ENCODE measurements at regions not wholly inside any gene's neighbourhood (a gene's known extent, or its start where the extent isn't known, plus 50 kb on each side); places are given as distances from the start of the nearest gene placed in this dataset.
"Not testable (repeated sequence)": the region's sequence is repeated elsewhere in the genome, so short reads cannot be mapped to it uniquely, and the experiment has no call there.

- no peak for DNase-seq (ENCODE audit: low read depth)
These were observed 213.6 kb downstream of the FBXO8 start for GRCh38 chr4:174069848-174070330.

GRCh38 chr4:174066611-174067205 lies 216.8 kb downstream of the FBXO8 start:
- no peak for DNase-seq (ENCODE audit: low read depth)

GRCh38 chr4:174062831-174063230 lies 220.6 kb downstream of the FBXO8 start:
- DNase-seq (ENCODE audit: low read depth): no peak

DNA sequence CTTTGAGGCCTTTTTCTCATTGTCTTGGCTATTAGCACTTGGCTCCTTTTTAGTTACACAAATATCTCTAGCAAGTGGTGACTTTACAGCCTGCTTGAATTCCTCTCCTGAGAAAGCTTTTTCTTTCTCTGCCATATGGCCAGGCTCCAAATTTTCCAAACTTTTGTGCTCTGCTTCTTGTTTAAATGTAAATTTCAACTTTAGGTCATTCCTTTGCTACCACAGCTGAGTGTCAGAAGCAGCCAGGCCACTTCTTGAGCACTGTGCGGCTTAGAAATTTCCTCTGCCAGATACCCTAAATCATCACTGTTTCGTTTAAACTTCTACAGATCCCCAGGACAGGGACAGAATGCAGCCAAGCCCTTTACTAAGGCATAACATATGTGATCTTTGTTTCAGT lies 222.4 kb downstream of the FBXO8 start:
- DNase-seq (ENCODE audit: low read depth): no peak

DNA sequence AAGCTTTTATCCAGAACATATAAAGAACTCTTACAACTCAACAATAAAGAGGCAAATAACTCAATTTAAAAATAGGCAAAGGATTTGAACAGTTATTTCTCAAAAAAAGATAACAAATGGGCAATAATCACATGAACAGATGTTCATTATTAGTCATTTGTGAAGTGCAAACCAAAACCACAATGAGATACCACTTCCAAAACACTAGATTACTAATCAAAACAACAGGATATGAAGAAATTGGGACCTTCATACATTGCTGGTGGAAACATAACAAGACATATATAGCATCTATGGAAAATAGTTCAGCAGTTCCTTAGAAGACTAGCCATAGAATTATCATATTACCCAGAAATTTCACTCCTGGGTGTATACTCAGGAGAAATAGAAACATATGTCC lies 224.6 kb downstream of the FBXO8 start:
- DNase-seq (ENCODE audit: low read depth): no peak

- no peak for DNase-seq (ENCODE audit: low read depth)
These were observed 226.5 kb downstream of the FBXO8 start for GRCh38 chr4:174056959-174057358.

DNA sequence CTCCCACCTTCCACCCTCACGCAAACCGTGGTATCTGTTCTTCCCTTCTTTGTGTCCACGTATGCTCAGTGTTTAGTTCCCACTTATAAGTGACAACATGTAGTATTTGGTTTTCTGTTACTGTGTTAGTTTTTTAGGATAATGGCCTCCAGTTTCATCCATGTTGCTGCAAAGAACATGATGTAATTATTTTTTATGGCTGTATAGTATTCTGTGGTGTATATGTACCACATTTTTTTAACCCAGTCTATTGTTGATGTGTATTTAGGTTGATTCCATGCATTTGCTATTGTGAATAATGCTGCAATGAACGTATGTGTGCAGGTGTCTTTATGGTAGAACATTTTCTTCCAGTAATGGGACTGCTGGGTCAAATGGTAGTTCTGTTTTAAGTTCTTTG lies 228.1 kb downstream of the FBXO8 start:
- no peak for DNase-seq (ENCODE audit: low read depth)

DNA sequence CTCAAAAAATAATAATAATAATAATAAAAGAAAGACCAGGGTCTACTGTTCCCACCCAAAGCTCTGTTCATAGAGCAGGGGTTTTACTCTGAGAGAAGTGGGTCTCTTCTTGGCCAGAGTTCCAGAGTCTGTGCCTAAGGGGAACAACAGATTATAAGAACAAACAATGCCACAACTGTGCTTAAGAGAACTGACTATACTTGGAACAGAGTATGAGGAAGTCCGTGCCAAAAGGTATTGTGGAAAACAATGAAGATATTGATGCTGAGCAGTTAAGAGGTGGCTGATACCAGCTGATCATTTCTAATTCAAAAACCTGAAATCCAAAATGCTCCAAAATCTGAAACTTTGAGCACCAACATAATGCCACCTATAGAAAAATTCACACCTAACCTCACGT lies 229.6 kb downstream of the FBXO8 start:
- DNase-seq (ENCODE audit: low read depth): no peak

- DNase-seq (ENCODE audit: low read depth): peak; percentile 10
These were observed 236.1 kb downstream of the FBXO8 start for GRCh38 chr4:174047363-174047762.

GRCh38 chr4:174045829-174046228 lies 237.6 kb downstream of the FBXO8 start:
- not testable (repeated sequence) for DNase-seq (ENCODE audit: low read depth)

DNA sequence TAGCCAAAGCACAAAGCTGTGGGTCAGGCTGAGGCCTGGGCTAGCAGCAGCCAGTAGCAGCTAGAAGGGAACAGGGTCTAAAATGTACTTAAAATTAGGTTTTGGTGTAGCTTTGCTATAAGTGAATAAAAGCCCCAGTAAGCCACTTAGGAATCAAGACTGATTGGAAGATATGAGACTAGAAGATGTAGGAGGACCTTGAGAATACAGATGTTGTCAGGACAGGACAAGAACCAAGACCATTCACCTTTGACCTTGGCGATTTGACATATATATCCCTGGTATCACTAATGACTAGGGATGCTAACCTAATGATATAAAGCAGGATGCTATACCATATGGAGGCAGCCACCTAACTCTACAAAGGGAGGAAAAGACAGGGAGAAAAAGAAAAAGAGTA lies 238.1 kb downstream of the FBXO8 start:
- DNase-seq (ENCODE audit: low read depth): no peak

DNA sequence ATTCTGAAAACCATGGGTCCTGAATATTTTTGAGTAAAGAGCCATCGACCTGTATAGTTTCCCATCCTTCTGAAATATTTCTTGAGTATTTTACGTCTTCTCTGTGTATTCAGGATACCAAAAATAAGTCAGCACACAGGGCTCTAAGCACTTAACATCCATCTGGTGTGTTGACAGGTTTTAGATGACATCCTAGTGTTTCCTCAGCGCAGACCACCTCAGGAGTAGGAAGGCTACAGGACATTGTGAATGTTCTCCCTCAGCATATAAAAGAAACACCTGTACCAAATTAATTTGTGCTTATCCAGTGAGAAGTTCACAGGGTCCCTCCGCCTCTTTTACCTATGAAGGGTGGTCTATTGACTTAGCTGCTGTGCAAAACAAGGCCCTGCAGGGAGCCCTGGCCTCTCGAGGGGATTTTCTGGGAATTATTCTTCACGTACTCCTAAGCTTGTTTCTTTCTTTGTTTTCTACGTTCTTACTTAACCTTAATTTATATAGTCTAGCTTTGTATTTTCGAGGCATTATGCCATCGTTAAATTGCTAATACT lies 241.8 kb downstream of the FBXO8 start:
- DNase-seq (ENCODE audit: low read depth): no peak

GRCh38 chr4:174040287-174040686 lies 243.2 kb downstream of the FBXO8 start:
- no peak for DNase-seq (ENCODE audit: low read depth)

DNA sequence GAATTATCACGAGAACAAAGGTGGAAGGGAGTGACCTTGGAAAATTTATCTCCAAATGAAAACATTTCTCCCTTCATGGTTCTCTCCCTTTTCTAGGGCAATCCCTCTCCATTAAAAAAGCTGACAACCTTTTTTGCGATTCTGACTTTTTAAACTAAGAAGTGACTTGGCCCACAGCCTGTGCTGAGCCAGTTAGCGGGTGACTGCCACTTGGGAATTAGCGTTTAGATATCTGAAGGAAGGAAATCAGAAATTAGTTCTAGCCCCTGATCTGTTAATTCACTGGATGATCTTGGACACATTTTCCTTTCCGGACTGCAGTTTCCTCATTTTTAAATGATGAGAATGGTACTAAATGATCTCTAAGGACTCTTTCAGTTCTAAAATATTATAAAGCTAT lies 245.0 kb downstream of the FBXO8 start:
- no peak for DNase-seq (ENCODE audit: low read depth)

DNA sequence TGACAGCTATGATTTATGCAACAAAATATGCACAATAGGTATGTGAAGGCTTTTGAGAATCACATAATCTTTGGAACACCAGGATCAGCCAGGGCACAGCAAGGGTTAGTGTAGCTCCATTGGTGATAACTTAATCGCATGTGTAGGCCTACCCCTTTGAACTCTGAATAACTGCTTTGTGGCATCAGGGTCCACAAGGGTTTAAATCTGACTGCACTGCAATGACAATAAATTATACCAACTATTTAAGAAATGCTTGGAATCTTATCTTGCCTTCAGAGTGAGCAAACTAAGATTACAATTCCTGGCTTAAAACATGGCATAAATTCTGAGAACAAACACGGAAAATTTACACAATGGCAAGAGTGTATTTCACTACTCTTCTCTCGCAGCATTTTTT lies 245.8 kb downstream of the FBXO8 start:
- peak; percentile 16 for DNase-seq (ENCODE audit: low read depth)

GRCh38 chr4:174037049-174037448 lies 246.4 kb downstream of the FBXO8 start:
- no peak for DNase-seq (ENCODE audit: low read depth)

- DNase-seq (ENCODE audit: low read depth): no peak
These were observed 246.9 kb downstream of the FBXO8 start for GRCh38 chr4:174036576-174036975.

DNA sequence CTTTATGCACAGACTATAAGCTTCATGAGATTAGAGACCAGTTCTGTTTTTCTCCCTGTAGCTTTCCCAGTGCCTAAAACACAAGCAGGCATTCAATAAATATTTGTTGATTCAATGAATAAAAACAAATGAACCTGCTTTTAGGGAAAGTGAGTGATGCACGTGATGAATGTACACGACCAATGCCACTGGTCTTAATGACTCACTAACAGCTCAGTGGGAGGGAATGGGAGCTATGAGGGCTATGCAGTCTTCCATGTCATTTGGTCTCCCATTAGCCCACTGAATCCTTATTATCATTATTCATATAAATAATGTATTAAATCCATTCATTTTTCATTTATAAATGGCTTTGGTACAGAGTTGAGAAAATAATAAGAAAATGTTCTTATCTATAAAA lies 247.4 kb downstream of the FBXO8 start:
- peak; percentile 37 for DNase-seq (ENCODE audit: low read depth)

- peak; percentile 54 for DNase-seq (ENCODE audit: low read depth)
These were observed 259.8 kb downstream of the FBXO8 start for GRCh38 chr4:174023641-174024040.

DNA sequence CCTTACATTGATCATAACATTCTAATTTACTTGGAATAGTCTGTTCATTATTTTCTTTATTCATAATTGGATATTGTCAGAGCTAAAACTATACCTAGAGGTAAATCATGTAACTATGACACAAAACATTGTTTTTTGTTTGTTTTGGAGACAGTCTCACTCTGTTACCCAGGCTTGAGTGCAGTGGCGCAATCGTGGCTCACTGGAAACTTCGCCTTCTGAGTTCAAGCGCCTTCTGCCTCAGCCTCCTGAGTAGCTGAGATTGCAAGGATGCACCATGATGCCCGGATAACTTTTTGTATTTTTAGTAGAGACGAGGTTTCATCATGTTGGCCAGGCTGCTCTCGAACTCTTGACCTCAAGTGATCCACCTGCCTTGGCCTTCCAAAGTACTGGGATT lies 265.2 kb downstream of the FBXO8 start:
- DNase-seq (ENCODE audit: low read depth): no peak

GRCh38 chr4:174016251-174016650 lies 267.2 kb downstream of the FBXO8 start:
- DNase-seq (ENCODE audit: low read depth): no peak

DNA sequence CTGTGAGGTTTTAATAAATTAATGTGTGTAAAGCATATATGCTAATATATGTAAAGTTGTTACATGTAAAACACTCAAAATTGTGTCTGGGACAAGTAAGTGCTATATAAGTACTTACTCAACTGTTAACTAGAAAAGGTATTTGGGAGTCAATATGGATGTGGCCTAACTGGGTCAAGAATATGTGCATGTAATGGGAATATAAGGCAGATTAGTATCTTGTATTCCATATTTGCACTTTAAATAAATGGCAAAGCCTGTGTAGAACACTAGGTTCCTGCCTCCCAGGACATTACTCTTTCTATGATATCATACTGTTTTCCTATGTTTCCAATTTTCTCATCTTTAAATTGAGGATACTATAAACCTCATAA lies 270.6 kb downstream of the FBXO8 start:
- no peak for DNase-seq (ENCODE audit: low read depth)

DNA sequence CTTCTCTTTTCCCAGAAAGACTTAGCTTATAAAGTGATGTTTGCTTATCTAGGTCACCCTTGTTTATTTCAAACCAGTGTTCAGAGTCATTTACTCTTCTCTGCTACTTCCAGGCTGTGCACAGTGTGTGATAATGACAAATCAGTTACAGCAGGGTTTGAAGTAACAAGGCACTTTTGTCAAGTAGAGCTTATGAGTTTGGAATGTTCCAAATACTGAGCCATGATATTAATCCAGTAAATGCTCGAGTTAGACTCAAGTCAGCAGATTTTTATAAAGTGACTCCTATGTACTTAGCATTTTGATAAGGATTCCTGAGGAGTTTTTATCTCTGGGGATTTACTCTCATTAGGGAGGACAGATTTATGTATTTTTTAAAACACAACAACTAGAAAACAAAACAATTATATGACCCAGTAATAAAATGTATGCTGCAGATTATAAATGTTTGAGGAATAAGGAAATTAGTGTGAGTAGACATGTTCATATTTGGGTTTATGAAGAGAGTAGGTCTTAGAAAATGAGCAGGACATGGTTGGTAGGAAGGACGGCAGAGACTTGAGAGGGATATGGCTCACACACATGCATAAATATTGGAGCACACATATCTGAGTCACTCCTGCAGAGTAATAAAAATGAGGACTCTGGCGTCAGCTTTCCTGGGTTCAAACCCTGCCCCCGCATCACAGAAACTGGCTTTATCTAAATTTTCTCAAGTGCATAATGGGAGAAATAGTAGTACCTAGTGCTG lies 271.2 kb downstream of the FBXO8 start:
- peak; percentile 14 for DNase-seq (ENCODE audit: low read depth)
